Hindlimb muscle (tissue), 1 donor: ENCODE measurements at regions not wholly inside any gene's neighbourhood (a gene's known extent, or its start where the extent isn't known, plus 50 kb on each side); places are given as distances from the start of the nearest gene placed in this dataset.
"Not testable (repeated sequence)": the region's sequence is repeated elsewhere in the genome, so short reads cannot be mapped to it uniquely, and the experiment has no call there.

Experiments used
- DNase-seq: peaks from one replicate; pipeline ENCODE4 v3.0.0-alpha.2; 2013

- no peak for DNase-seq
Observed at GRCh38 chr11:41519696-41520095, 60.2 kb upstream of the LRRC4C start.

GRCh38 chr11:41522391-41522790 lies 62.9 kb upstream of the LRRC4C start:
- DNase-seq = no peak

- DNase-seq = no peak
Observed at GRCh38 chr11:41522899-41523672, 63.6 kb upstream of the LRRC4C start.

GRCh38 chr11:41527530-41527929 lies 68.1 kb upstream of the LRRC4C start:
- no peak for DNase-seq

GRCh38 chr11:41532413-41532812 lies 73.0 kb upstream of the LRRC4C start:
- DNase-seq = no peak

DNA sequence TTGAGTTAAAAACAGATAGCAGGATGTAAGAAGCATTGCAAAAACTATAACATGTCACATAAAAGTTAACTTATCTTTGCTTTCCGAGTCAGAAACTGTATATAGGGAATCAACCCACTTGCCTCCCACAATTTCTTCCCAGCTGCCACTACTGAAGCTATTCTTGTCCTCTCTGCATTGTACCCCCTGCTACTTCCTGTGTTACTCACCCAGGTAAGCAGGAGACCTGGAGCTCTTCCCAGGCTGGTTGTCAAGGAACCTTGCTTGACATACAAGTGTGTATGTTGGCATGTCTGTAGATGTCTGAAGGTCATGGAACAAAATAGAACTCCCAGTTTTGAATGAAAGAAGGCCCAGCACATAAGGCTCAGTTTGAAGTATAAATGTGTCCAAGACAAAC lies 74.3 kb upstream of the LRRC4C start:
- no peak for DNase-seq

DNA sequence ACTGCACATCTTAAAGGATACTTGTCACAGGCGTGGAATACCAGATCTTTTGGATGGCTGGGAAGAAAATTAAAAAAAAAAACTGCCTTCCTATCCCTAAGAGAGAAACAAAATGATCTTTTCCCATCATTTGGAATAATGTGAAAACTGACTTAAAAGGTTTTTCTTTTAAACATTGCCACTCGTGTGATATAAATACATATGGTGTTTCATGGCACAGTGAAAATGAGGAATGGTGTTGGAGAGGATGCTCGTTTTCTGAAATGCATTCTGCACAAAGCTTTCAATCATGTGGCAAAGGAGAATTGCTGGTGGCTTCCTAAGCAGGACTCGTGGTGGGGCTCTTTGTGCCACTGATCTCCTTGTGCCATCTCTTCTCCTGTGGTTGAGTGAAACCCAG lies 74.9 kb upstream of the LRRC4C start:
- no peak for DNase-seq

DNA sequence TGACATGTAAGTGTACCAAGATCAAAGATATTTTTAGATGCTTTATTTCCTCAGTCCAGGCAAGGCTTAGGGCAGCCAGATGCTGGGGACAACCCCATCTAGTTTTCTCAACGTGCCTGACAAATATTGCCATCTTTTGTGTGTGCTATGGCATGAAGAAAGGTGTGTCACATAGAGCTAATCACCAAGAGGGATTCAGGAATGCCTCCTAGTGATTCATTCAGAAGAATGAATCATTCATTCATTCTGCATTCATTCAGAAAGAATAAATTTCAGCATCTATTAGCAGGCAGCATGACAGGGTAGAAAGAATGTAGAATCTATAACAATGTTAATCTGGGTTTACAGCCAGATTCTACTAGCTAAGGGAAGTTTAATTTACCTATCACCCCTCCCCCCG lies 75.4 kb upstream of the LRRC4C start:
- no peak for DNase-seq

DNA sequence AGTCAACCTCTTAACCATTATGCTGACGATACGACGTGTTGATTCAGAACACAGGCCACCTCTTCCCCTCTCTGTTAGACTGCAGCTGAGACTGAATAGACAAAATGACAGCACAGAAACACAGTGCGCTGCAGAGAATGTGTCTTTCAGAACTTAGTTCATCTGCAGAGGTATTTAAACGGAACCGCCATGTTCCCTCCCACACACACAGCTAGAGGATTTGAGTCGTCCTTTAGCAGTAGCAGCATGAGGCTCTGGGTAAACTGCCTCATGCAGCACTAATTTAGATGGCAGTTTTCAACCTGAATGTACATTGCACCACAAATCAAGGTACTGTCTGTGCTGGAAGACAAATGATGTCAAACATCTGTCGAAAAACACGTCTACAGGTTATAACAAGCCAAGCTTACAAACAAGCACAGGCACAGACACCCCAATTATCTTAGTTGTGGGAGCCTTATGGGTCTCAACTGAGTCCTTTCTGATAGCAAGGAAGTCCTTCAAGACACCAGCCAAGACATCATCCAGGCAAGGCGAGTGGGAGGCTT lies 76.6 kb upstream of the LRRC4C start:
- no peak for DNase-seq

GRCh38 chr11:41544902-41545301 lies 85.5 kb upstream of the LRRC4C start:
- not testable (repeated sequence) for DNase-seq

DNA sequence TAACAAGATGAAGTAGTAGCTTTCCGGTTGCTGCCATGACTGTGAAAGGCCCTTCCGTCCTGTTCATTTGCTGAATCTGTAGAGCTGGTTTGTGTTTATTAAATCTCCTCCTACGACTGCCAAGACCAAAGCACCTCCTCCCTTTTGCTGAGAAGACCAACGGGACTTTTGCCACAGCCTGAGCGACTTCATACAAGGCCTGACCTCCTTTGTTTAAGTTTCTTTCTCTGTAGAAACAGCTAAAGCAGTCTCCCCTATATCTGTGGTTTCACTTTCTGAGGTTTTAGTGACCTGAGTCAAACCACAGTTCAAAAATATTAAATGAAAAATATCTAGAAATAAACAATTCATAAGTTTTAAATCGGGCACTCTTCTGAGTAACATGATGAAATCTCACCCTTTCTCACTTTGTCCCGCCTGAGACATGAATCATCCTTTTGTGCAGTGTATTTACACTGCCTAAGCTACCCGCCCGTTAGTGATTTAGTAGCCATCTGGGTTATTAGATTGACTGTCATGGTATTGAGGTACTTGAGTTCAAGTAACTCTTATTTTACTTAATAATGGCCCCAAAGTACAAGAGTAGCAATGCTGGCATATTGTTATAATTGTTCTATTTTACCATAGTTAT lies 119.1 kb upstream of the LRRC4C start:
- no peak for DNase-seq

- DNase-seq = no peak
Observed at GRCh38 chr11:41579546-41579945, 120.1 kb upstream of the LRRC4C start.

DNA sequence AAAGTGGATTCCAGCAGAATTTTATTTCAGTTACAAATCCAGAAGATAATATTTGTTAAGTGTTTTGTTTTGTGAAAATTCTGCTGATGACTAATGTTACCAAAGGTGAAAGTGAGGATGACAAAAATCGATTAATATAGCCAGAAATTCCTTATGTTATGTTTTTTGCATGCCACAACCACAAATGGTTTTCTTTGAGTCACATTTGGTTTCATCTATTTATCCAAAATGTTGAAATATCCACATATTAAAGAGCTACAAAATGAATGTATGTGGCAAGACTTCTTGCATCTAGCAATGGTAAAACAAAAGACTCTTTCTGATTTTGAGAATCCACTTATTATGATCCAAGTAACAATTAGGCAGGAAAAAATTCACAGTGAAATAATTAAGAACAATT lies 150.1 kb upstream of the LRRC4C start:
- no peak for DNase-seq

DNA sequence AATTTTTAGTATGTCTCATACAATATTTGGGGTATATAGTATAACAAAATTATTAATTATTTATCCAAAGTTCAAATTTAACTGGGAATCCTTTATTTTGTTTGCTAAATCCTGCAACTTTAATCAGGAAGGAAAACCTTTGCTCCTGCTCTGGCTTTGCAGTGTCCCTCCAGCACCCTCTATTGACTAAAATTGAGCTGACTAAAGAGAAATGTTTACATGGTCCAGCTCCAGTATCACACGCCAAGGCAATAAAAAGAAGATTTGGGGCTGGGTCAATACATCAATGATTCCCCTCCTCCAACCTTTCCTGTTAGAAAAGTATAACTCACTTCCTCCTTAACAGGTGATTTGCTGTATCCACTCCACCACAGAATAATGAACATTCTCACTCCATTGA lies 153.0 kb upstream of the LRRC4C start:
- no peak for DNase-seq

DNA sequence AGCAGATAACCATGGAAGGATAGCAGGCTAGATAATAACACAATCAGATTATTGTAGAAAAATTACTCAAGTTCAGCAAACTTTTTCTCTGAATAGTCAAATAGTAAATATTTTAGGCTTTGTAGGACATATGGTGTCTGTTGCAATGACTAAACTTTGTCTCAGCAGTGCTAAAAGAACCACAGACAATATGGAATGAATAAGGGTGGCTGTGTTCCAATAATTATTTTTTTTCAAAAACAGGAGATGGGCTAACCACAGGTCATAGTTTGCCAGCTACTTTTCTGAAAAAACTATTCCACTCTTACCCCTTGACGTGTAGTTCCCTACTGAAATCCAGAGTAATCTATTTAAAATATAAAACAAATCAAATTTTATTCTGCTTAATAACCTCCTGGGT lies 153.9 kb upstream of the LRRC4C start:
- DNase-seq = no peak

DNA sequence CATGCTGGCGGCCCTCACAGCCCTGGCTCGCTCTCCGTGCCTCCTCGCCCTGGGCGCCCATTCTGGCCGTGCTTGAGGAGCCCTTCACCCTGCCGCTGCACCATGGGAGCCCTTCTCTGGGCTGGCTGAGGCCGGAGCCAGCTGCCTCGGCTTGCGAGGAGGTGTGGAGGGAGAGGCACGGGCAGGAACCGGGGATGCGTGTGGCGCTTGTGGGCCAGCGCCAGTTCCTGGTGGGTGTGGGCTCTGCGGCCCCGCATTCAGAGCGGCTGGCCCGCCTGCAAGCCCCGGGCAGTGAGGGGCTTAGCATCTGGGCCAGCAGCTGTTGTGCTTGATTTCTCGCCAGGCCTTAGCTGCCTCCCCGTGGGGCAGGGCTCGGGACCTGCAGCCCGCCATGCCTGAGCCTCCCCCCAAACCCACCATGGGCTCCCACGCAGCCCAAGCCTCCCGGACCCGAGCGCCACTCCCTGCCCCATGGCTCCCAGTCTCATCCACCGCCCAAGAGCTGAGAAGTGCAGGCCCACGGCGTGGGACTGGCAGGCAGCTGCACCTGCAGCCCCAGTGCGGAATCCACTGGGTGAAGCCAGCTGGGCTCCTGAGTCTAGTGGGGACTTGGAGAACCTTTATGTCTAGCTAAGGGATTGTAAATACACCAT lies 163.4 kb upstream of the LRRC4C start:
- no peak for DNase-seq

DNA sequence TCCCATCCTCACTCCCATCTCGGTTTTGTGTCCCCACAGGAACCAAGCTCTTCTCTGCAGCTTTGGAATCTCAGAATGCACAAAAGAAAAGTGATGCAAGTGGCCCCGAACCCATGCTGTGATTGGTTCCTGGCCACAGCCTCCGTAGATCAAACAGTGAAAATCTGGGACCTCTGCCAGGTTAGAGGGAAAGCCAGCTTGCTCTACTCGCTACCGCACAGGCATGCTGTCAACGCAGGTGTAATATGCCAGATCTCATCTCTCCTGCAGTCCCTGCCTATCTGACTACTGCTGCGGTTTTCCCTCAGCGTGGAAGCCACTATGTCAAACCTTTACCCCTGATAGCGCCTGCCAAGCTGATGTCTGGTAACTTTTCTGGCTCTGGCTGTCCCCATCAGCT lies 200.5 kb upstream of the LRRC4C start:
- DNase-seq = no peak

GRCh38 chr11:41660585-41660984 lies 201.1 kb upstream of the LRRC4C start:
- DNase-seq = no peak

DNA sequence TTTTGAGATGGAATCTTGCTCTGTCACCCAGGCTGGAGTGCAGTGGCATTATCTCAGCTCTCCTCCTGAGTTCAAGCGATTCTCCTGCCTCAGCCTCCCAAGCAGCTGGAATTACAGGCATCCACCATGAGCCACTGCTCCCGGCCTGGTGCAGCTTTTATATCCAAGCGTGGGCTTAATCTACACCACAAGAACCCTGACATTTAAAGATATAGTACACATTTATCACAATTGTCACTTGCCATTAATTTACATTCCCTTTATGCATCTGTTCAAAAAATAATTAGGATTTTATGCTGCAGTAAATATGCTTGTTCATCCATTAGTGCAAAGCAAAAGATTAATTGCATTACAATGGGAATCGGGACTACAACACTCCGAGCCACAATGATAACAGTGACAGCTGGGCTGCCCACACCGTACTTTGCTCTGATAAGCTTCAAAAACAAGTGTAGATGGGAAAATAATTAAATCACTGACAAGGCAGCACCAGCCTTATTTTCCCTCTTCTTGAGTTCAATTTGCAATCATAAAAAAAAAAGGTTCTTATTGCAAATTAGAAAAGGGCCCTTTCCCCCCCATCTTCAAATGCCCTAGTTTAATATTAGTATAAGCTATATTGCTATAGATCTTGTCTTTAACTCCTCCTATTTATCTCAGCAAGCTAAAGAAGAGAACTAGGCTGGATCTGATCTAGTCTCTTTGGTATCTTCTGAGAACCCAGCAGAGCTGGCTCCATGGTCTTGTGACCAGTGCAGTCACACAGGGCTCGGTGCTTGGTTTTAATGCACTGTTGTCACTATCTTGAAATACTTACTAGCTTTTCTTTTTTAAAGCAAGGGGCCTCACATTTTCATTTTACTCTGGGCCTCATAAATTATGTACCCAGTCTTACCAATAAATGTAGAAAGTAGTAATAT lies 206.2 kb upstream of the LRRC4C start:
- no peak for DNase-seq

- no peak for DNase-seq
Observed at GRCh38 chr11:41666951-41667653, 207.7 kb upstream of the LRRC4C start.

GRCh38 chr11:41675205-41675604 lies 215.8 kb upstream of the LRRC4C start:
- DNase-seq = no peak

DNA sequence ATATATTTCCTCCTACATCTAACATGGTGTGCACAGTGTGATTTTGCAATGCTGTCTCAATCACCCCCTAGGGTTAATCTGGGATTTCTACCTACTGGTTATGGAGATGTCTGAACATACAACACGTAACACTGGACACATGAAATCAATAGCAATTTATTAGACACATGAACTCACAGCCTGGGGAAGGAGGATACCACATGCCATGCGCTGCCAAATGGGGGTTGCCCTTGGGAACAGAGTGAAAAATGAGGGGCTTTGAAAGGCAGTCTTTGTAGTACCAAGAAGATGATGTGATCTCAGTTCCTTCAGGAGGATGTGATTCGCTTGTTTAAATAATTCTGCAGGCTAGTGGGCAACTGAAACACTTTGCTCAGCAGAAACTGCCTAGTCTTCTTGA lies 253.6 kb upstream of the LRRC4C start:
- DNase-seq = no peak
